Neuronal stem cell (in vitro differentiated cells): ENCODE measurements at regions not wholly inside any gene's neighbourhood (a gene's known extent, or its start where the extent isn't known, plus 50 kb on each side); places are given as distances from the start of the nearest gene placed in this dataset.

Source experiments
- DNase-seq: peaks from one replicate; pipeline ENCODE4 v3.0.0-alpha.2; 2013; ENCODE audit warnings: low spot score
- H2AFZ ChIP-seq: one replicate; pipeline ENCODE4 v1.6.1; 2013; ENCODE audit warnings: mild to moderate bottlenecking, low read length, inconsistent platforms
- H2AK5ac ChIP-seq: 2 replicates; pipeline ENCODE4 v1.6.1; 2013; ENCODE audit warnings: low read depth, mild to moderate bottlenecking, inconsistent platforms, low read length, moderate library complexity, mixed read lengths
- H2BK120ac ChIP-seq: 2 replicates; pipeline ENCODE4 v1.6.1; 2013; ENCODE audit warnings: low read depth, mild to moderate bottlenecking, inconsistent platforms, low read length, moderate library complexity, mixed read lengths
- H2BK12ac ChIP-seq: one replicate; pipeline ENCODE4 v1.6.1; 2013; ENCODE audit warnings: low read length, inconsistent platforms
- H2BK15ac ChIP-seq: 2 replicates; pipeline ENCODE4 v1.6.1; 2013; ENCODE audit warnings: mild to moderate bottlenecking, low read length, inconsistent platforms, mixed read lengths
- H2BK5ac ChIP-seq: one replicate; pipeline ENCODE4 v1.6.1; 2013; ENCODE audit warnings: inconsistent platforms, mild to moderate bottlenecking, low read length, moderate library complexity
- H3K14ac ChIP-seq: one replicate; pipeline ENCODE4 v1.6.1; 2013; ENCODE audit warnings: low read length, inconsistent platforms
- H3K18ac ChIP-seq: 2 replicates; pipeline ENCODE4 v1.6.1; 2013; ENCODE audit warnings: low read length, inconsistent platforms
- H3K23ac ChIP-seq: 2 replicates; pipeline ENCODE4 v1.6.1; 2013; ENCODE audit warnings: low read depth, mild to moderate bottlenecking, mixed read lengths, low read length, inconsistent platforms; ENCODE audit not compliant: poor library complexity
- H3K27ac ChIP-seq: replicated peaks from 3 replicates; pipeline ENCODE4 v1.5.1; 2013; ENCODE audit warnings: low read length, inconsistent platforms
- H3K27me3 ChIP-seq, 3 experiments: 2 replicates each; pipeline ENCODE4 v1.6.1; 2013; ENCODE audit warnings: low read length in 3 of 3, mild to moderate bottlenecking in 2 of 3, inconsistent platforms in 1 of 3, low read depth in 1 of 3, mixed read lengths in 1 of 3, moderate library complexity in 1 of 3; ENCODE audit not compliant: control insufficient read depth in 3 of 3, insufficient read depth in 3 of 3
- H3K36me3 ChIP-seq, 2 donors: replicated peaks in 1 of 2; 2 replicates each; pipeline ENCODE4 v1.6.1; 2013; ENCODE audit warnings: low read length in 2 of 2; ENCODE audit not compliant: control insufficient read depth in 2 of 2, insufficient read depth in 2 of 2
- H3K4ac ChIP-seq: 2 replicates; pipeline ENCODE4 v1.6.1; 2013; ENCODE audit warnings: inconsistent platforms, mild to moderate bottlenecking, low read length, moderate library complexity
- H3K4me1 ChIP-seq, 2 donors: 1 replicate in 1 of 2; 2 replicates in 1 of 2; pipeline ENCODE4 v1.6.1; 2013; ENCODE audit warnings: low read length in 2 of 2, low read depth in 1 of 2; ENCODE audit not compliant: control insufficient read depth in 2 of 2, insufficient read depth in 1 of 2
- H3K4me2 ChIP-seq: one replicate; pipeline ENCODE4 v1.6.1; 2013; ENCODE audit warnings: mild to moderate bottlenecking, low read length, inconsistent platforms; ENCODE audit not compliant: insufficient read depth, poor library complexity, severe bottlenecking
- H3K4me3 ChIP-seq, 2 donors: 2 replicates each; pipeline ENCODE4 v1.5.1; 2013; ENCODE audit warnings: low read length in 2 of 2, mild to moderate bottlenecking in 2 of 2, inconsistent platforms in 1 of 2, moderate library complexity in 1 of 2
- H3K79me1 ChIP-seq: one replicate; pipeline ENCODE4 v1.6.1; 2013; ENCODE audit warnings: low read depth, mild to moderate bottlenecking, inconsistent platforms, low read length, moderate library complexity
- H3K9ac ChIP-seq: one replicate; pipeline ENCODE4 v1.6.1; 2013; ENCODE audit warnings: mild to moderate bottlenecking, low read depth, low read length, inconsistent platforms; ENCODE audit not compliant: poor library complexity
- H3K9me3 ChIP-seq, 2 donors: replicated peaks in 1 of 2; 2 replicates each; pipeline versions ENCODE3 to v1.6.1; 2013; ENCODE audit warnings: low read length in 2 of 2, mild to moderate bottlenecking in 2 of 2, inconsistent platforms in 1 of 2, low read depth in 1 of 2, mixed read lengths in 1 of 2, moderate library complexity in 1 of 2; ENCODE audit not compliant: control insufficient read depth in 2 of 2, insufficient read depth in 1 of 2
- H4K8ac ChIP-seq: one replicate; pipeline ENCODE4 v1.6.1; 2013; ENCODE audit warnings: low read depth, mild to moderate bottlenecking, inconsistent platforms, low read length, moderate library complexity
- H4K91ac ChIP-seq: one replicate; pipeline ENCODE4 v1.6.1; 2013; ENCODE audit warnings: low read length, low read depth, mild to moderate bottlenecking, inconsistent platforms; ENCODE audit not compliant: poor library complexity
- WGBS, 2 donors: extraction: QIAGEN DNeasy Blood & Tissue Kit; methylation state at CpG; one replicate each; pipeline ENCODE4 v1.1.7; 2013; ENCODE audit warnings: missing lambda C conversion rate in 2 of 2, mixed read lengths in 1 of 2; ENCODE audit not compliant: insufficient read length in 2 of 2, insufficient replicate concordance in 1 of 2; ENCODE audit errors: extremely low coverage in 2 of 2; 5-methylcytosine and 5-hydroxymethylcytosine counted together

- Histone ChIP-seq H2BK120ac (no peak overlapping the region), H2BK5ac (no peak overlapping the region), H2BK15ac (no peak overlapping the region), H3K36me3 (no peaks in the 10 kb centered on the region), H3K4ac (no peak overlapping the region), H3K9me3 (no peaks in the 10 kb centered on the region), H4K8ac (no peak overlapping the region), H3K27ac (no peak overlapping the region), H3K14ac (no peak overlapping the region), H3K4me3 (no peak overlapping the region), H3K18ac (no peak overlapping the region), H2AK5ac (no peak overlapping the region), H3K9ac (no peak overlapping the region), H3K4me1 (no peaks in the 10 kb centered on the region), H2BK12ac (no peak overlapping the region), H2AFZ (no peak overlapping the region), H4K91ac (no peak overlapping the region), H3K23ac (no peak overlapping the region), H3K4me2 (no peak overlapping the region), H3K79me1 (no peaks in the 10 kb centered on the region), H3K27me3 (no peaks in the 10 kb centered on the region)
- no peak for DNase-seq
- WGBS, 2 donors: no CpG with 5 or more reads among the region's 3 CpGs
These were observed 441.0 kb upstream of the MAP2 start for GRCh38 chr2:208982831-208983230.

GRCh38 chr2:208983486-208983885, 440.4 kb upstream of the MAP2 start:
- Histone ChIP-seq H3K4me2 (no peak overlapping the region), H2AK5ac (no peak overlapping the region), H3K23ac (no peak overlapping the region), H3K18ac (no peak overlapping the region), H3K4me3 (no peak overlapping the region), H2BK15ac (no peak overlapping the region), H2BK12ac (no peak overlapping the region), H3K9ac (no peak overlapping the region), H3K4ac (no peak overlapping the region), H2BK120ac (no peak overlapping the region), H3K79me1 (no peaks in the 10 kb centered on the region), H2AFZ (no peak overlapping the region), H4K91ac (no peak overlapping the region), H3K4me1 (no peaks in the 10 kb centered on the region), H3K14ac (no peak overlapping the region), H4K8ac (no peak overlapping the region), H3K27me3 (no peaks in the 10 kb centered on the region), H3K27ac (no peak overlapping the region), H3K9me3 (no peaks in the 10 kb centered on the region), H2BK5ac (no peak overlapping the region), H3K36me3 (no peaks in the 10 kb centered on the region)
- DNase-seq: no peak
- WGBS, 2 donors: no CpG with 5 or more reads among the region's 3 CpGs

GRCh38 chr2:208984376-208985090, 439.3 kb upstream of the MAP2 start:
- no peak overlapping the region for H3K14ac ChIP-seq
- no peaks in the 10 kb centered on the region for H3K4me1 ChIP-seq
- no peaks in the 10 kb centered on the region for H3K9me3 ChIP-seq
- H3K4me3 ChIP-seq: no peak overlapping the region
- no peak overlapping the region for H2BK5ac ChIP-seq
- no peak overlapping the region for H3K4ac ChIP-seq
- no peak overlapping the region for H3K9ac ChIP-seq
- no peaks in the 10 kb centered on the region for H3K27me3 ChIP-seq
- H3K36me3 ChIP-seq: no peaks in the 10 kb centered on the region
- no peak overlapping the region for H2AFZ ChIP-seq
- no peak for DNase-seq
- H4K8ac ChIP-seq: no peak overlapping the region
- no peak overlapping the region for H2BK12ac ChIP-seq
- no peaks in the 10 kb centered on the region for H3K79me1 ChIP-seq
- no peak overlapping the region for H2AK5ac ChIP-seq
- no peak overlapping the region for H2BK15ac ChIP-seq
- H3K18ac ChIP-seq: no peak overlapping the region
- H4K91ac ChIP-seq: no peak overlapping the region
- H3K4me2 ChIP-seq: no peak overlapping the region
- H3K27ac ChIP-seq: no peak overlapping the region
- WGBS, 2 donors: no CpG with 5 or more reads among the region's 6 CpGs
- no peak overlapping the region for H3K23ac ChIP-seq
- no peak overlapping the region for H2BK120ac ChIP-seq

GRCh38 chr2:208985644-208986043, 438.2 kb upstream of the MAP2 start:
- Histone ChIP-seq H3K14ac (no peak overlapping the region), H3K27ac (no peak overlapping the region), H3K4me1 (no peaks in the 10 kb centered on the region), H4K91ac (no peak overlapping the region), H4K8ac (no peak overlapping the region), H3K79me1 (no peaks in the 10 kb centered on the region), H3K23ac (no peak overlapping the region), H3K4me3 (no peak overlapping the region), H2AFZ (no peak overlapping the region), H2BK5ac (no peak overlapping the region), H3K4ac (no peak overlapping the region), H3K27me3 (no peaks in the 10 kb centered on the region), H3K9ac (no peak overlapping the region), H3K4me2 (no peak overlapping the region), H2BK12ac (no peak overlapping the region), H3K36me3 (no peaks in the 10 kb centered on the region), H2BK120ac (no peak overlapping the region), H3K18ac (no peak overlapping the region), H2BK15ac (no peak overlapping the region), H3K9me3 (no peaks in the 10 kb centered on the region), H2AK5ac (no peak overlapping the region)
- DNase-seq: no peak
- WGBS, 2 donors: no CpG with 5 or more reads among the region's 5 CpGs
